Activated naive CD4-positive, alpha-beta T cell treated with Interleukin-2 at 50 U/mL for 16 hours (primary cell): ENCODE measurements at regions not wholly inside any gene's neighbourhood (a gene's known extent, or its start where the extent isn't known, plus 50 kb on each side); places are given as distances from the start of the nearest gene placed in this dataset.

Experiments used
- DNase-seq: peaks from one replicate; pipeline ENCODE4 v3.0.0-alpha.2; 2020

- no peak for DNase-seq
Observed at GRCh38 chr17:72534265-72534664, 413.4 kb downstream of the SOX9 start.

GRCh38 chr17:72534776-72535175 lies 414.0 kb downstream of the SOX9 start:
- no peak for DNase-seq

DNA sequence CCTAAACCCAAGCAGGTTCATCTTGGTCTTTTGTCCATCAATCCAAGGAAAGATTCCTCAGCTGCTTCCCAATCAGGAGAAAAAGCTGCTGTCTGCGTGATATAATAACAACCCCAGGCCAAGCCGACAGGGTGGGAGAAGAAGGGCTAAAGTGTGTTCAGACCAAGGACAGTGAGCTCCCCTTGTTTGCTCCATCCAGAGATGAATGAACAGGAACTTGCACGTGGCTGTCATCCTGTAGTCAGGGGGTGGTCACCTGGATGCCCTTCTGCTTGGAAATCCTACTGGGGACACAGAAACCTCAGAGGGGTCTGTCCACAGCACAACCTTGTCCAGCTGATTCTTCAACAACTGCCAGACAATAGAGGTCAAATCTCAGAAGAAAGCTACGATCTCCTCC lies 414.5 kb downstream of the SOX9 start:
- DNase-seq, result no peak

GRCh38 chr17:72535779-72536178 lies 415.0 kb downstream of the SOX9 start:
- DNase-seq, result no peak

- no peak for DNase-seq
Observed at GRCh38 chr17:72536788-72537187, 416.0 kb downstream of the SOX9 start.

DNA sequence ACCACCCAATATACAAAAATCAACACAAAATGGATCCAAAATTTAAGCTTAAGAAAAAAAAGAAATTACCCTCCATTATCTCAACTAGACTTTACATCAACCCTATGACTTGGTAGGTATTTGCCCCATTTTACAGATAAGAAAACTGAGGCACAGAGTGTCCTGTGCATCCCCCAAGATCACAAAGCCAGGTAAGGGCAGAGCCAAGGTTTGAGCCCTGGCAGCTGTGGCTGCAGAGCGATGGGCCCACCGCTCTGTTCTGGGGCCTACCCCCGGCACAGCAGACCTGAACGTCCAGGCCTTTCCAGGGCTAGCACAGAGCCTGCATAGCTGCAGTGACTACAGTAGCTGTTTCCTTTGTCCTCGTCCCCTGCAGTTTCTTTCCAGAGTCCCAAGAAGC lies 417.6 kb downstream of the SOX9 start:
- no peak for DNase-seq

GRCh38 chr17:72538901-72539352 lies 418.1 kb downstream of the SOX9 start:
- no peak for DNase-seq

GRCh38 chr17:72539981-72540897 lies 419.4 kb downstream of the SOX9 start:
- peak; percentile 63 for DNase-seq

- DNase-seq, result no peak
Observed at GRCh38 chr17:72542317-72542716, 421.5 kb downstream of the SOX9 start.

GRCh38 chr17:72545766-72546165 lies 424.9 kb downstream of the SOX9 start:
- DNase-seq, result no peak

GRCh38 chr17:72553051-72553755 lies 432.4 kb downstream of the SOX9 start:
- DNase-seq, result no peak

DNA sequence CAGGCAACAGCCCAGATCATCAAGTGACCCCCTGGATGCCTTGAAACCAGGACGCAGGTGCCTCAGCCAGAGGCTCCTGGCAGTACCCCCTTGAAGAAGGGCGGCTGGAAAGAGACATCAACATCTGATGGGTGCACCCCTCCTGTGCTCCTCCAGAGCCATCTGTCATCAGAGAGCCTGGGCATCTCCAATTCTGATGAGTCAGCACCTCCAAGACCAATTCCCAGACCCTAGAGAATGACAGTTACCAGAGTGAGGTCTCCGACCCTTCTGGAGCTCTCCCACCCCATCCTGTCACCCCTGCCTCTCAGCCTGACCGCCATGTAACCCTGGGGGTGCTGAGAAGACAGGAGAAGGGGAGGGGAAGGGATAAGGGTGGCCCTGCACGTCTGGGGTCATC lies 433.7 kb downstream of the SOX9 start:
- DNase-seq, result no peak

DNA sequence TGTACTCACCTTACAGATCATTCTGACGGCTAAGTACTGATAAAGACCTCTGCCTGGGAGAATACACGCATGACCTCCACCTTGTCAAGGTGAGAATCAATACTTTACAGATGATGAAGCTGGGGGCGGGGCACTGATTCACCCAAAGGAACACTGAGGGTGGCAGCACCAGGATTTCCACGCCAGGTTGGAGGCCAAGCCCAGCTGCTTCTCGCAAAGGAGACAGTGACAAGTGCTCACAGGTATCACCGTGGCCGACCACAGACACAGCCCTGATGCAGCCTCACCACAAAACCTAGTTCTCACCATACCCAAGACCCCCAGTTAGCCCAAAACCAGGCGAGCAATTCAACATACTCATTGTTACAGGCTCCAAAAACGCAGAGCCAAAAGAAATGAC lies 434.2 kb downstream of the SOX9 start:
- no peak for DNase-seq

- peak; percentile 58 for DNase-seq
Observed at GRCh38 chr17:72556944-72557826, 436.4 kb downstream of the SOX9 start.

DNA sequence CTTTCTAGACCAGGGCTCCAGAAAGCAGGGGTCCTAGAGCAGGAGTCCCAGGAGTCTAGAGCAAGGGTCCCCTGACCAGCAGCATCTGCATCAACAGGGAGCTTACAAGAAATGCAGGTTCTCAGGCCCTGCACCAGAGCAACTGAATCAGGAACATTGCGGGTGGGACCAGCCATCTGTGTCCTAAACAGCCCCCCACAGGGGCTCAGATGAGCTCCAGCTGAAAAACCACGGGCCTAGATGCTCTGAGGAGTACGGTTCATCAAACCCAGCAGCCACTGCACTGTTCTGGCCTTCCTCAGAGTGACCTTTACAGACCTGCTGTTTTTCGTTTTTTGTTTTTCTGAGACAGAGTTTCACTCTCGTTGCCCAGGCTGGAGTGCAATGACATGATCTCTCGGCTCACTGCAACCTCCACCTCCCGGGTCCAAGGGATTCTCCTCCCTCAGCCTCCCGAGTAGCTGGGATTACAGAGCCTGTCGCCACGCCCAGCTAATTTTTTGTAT lies 438.2 kb downstream of the SOX9 start:
- no peak for DNase-seq

DNA sequence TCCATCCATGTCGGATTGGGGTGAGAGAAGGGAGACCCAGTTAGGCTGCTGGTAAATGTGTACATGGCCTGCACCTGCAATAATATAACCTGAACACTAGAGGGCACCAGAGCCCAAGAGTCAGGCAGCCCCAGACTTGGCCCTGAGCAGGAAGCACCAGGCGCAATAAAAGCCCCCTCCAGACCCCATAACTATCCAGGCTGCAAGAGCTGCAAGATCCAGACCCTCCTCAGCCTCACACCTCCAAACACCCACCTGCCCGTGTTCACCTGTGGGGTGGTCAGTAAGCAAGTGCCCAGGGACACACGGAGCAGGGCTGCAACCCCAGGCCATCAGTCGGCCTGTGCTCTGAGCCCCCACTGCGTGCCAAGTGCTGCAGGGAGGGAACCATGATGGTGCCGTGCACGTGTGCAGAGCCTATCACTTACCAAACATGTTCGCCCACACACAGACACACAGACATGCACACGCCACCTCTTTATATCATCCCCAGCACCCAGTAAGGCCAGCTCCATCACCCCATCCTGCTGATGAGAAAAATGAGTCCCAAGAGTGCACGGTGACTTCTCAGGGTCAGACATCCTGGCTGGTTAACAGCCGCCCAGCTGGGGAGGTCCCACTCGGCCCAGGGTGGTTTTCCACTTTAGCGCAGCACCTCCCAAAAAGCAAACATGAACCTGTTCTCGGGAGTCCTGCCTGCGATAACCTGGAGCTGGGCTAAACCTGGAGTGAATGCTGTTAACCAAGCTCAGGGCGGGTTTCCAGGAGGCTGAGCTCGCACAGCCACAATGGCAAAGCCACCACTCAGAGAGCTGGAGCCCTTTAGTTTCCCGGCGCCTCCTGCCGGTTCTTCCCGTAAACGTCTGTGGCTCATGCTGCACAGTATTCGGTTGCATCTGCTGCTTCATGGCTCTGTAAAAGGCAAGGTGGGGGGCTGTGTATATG lies 439.8 kb downstream of the SOX9 start:
- DNase-seq, result peak; percentile 31

- DNase-seq, result no peak
Observed at GRCh38 chr17:72561266-72561665, 440.4 kb downstream of the SOX9 start.

GRCh38 chr17:72561680-72562079 lies 440.9 kb downstream of the SOX9 start:
- no peak for DNase-seq

GRCh38 chr17:72562615-72563188 lies 441.9 kb downstream of the SOX9 start:
- no peak for DNase-seq

DNA sequence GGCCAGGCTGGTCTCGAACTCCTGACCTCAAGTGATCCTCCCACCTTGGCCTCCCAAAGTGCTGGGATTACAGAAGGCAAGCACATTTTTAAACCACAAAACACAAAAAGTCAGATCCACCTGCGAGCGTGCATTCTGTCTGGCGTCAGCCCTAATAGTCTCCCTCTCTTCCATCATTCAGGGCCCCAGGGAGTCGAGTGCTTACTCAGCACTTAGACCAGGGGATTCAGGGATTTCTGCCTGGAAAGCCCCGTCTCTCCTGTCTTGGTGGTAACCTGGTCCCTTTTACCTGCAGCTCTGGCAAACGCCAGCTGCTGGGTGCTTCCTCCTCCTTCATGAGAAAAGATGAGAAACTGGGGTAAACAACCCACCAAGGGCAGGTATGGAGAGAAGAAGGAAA lies 443.1 kb downstream of the SOX9 start:
- no peak for DNase-seq

GRCh38 chr17:72565006-72565405 lies 444.2 kb downstream of the SOX9 start:
- no peak for DNase-seq
